SU-DHL-6 (cell line): ENCODE measurements at regions not wholly inside any gene's neighbourhood (a gene's known extent, or its start where the extent isn't known, plus 50 kb on each side); places are given as distances from the start of the nearest gene placed in this dataset.

Experiments used
- H2AFZ ChIP-seq: fragments of 200-600 bp; sonication (generic); 2 replicates; pipeline ENCODE4 v1.6.1; 2014; ENCODE audit warnings: low read depth, mild to moderate bottlenecking, moderate library complexity, mixed read lengths, antibody characterized with exemption, low read length; ENCODE audit not compliant: severe bottlenecking
- H3F3A ChIP-seq: fragments of 200-600 bp; shearing (Covaris generic); 2 replicates; pipeline ENCODE4 v1.6.0; 2016; ENCODE audit warnings: antibody characterized with exemption, mild to moderate bottlenecking; ENCODE audit not compliant: insufficient read depth
- H3K27ac ChIP-seq: fragments of 200-600 bp; sonication (generic); 2 replicates; pipeline ENCODE4 v1.5.1; 2016; ENCODE audit warnings: low read depth, mild to moderate bottlenecking, low read length, moderate library complexity, mixed read lengths
- H3K27me3 ChIP-seq: fragments of 200-600 bp; sonication (generic), shearing (Covaris generic); 2 replicates; pipeline ENCODE4 v1.6.0; 2014; ENCODE audit warnings: mild to moderate bottlenecking, low read length
- H3K36me3 ChIP-seq: fragments of 200-600 bp; sonication (generic); 2 replicates; pipeline ENCODE4 v1.6.1; 2014; ENCODE audit warnings: mild to moderate bottlenecking, low read length, mixed read lengths
- H3K4me2 ChIP-seq: fragments of 300-600, 200-600 bp; shearing (Covaris generic), sonication (generic); 2 replicates; pipeline ENCODE4 v1.6.0; 2014; ENCODE audit warnings: low read length, low read depth, mild to moderate bottlenecking; ENCODE audit not compliant: poor library complexity, severe bottlenecking
- H3K4me3 ChIP-seq: fragments of 200-600 bp; sonication (generic); 2 replicates; pipeline ENCODE4 v1.5.1; 2014; ENCODE audit warnings: antibody characterized with exemption, low read length, mild to moderate bottlenecking, mixed read lengths; ENCODE audit not compliant: insufficient read depth, poor library complexity, severe bottlenecking
- H3K79me2 ChIP-seq: fragments of 200-600 bp; sonication (generic); 2 replicates; pipeline ENCODE4 v1.6.1; 2014; ENCODE audit warnings: mild to moderate bottlenecking, low read length, moderate library complexity; ENCODE audit not compliant: insufficient read depth
- H3K9ac ChIP-seq: fragments of 200-600 bp; sonication (generic); 2 replicates; pipeline ENCODE4 v1.7.0; 2014; ENCODE audit warnings: mild to moderate bottlenecking, low read length
- H3K9me2 ChIP-seq: fragments of 200-600 bp; sonication (generic); replicated peaks from 2 replicates; pipeline ENCODE4 v1.6.1; 2014; ENCODE audit warnings: low read length; ENCODE audit not compliant: insufficient read depth
- H3K9me3 ChIP-seq: fragments of 200-600 bp; sonication (generic); 2 replicates; pipeline ENCODE4 v1.6.1; 2014; ENCODE audit warnings: low read length, mixed read lengths; ENCODE audit not compliant: insufficient read depth
- H4K20me1 ChIP-seq: fragments of 200-600 bp; sonication (generic); 2 replicates; pipeline ENCODE4 v1.6.1; 2014; ENCODE audit warnings: low read depth, mild to moderate bottlenecking, antibody characterized with exemption, low read length, moderate library complexity, mixed read lengths
- CTCF ChIP-seq: fragments of 200-600 bp; sonication (generic); IDR thresholded peaks from one replicate; pipeline ENCODE4 v1.5.1; 2017; ENCODE audit warnings: antibody characterized with exemption, mild to moderate bottlenecking, low read length, moderate library complexity; ENCODE audit not compliant: insufficient read depth, poor library complexity, severe bottlenecking
- EZH2phosphoT487 ChIP-seq: fragments of 200-600 bp; sonication (generic), shearing (Covaris generic); conservative IDR thresholded peaks from 2 replicates; pipeline ENCODE4 v1.6.1; 2018; ENCODE audit warnings: mild to moderate bottlenecking, antibody characterized with exemption, low read length, moderate library complexity, mixed read lengths

- no peak for TF ChIP-seq CTCF
- no peak for TF ChIP-seq EZH2phosphoT487
- Histone ChIP-seq H3K36me3 (no peaks in the 10 kb centered on the region), H4K20me1 (no peaks in the 10 kb centered on the region), H3F3A (no peaks in the 10 kb centered on the region), H3K27ac (no peak overlapping the region), H3K79me2 (no peaks in the 10 kb centered on the region), H3K4me2 (no peak overlapping the region), H3K9ac (no peak overlapping the region), H3K9me2 (no peaks in the 10 kb centered on the region), H2AFZ (no peak overlapping the region), H3K27me3 (no peaks in the 10 kb centered on the region), H3K4me3 (no peak overlapping the region), H3K9me3 (no peaks in the 10 kb centered on the region)
These were observed 76.3 kb upstream of the CACNA1E start for GRCh38 chr1:181406989-181407388.

- Histone ChIP-seq H3K9me2 (no peaks in the 10 kb centered on the region), H3K79me2 (no peaks in the 10 kb centered on the region), H3F3A (no peaks in the 10 kb centered on the region), H4K20me1 (no peaks in the 10 kb centered on the region), H3K27ac (no peak overlapping the region), H3K4me3 (no peak overlapping the region), H3K9ac (no peak overlapping the region), H3K36me3 (no peaks in the 10 kb centered on the region), H3K27me3 (no peaks in the 10 kb centered on the region), H3K9me3 (no peaks in the 10 kb centered on the region), H2AFZ (no peak overlapping the region), H3K4me2 (no peak overlapping the region)
- TF ChIP-seq EZH2phosphoT487 (no peak), CTCF (no peak)
These were observed 73.3 kb upstream of the CACNA1E start for GRCh38 chr1:181409981-181410380.

GRCh38 chr1:181412746-181413145 is 70.6 kb upstream of the CACNA1E start:
- Histone ChIP-seq H2AFZ (no peak overlapping the region), H3K9ac (no peak overlapping the region), H3K27ac (no peak overlapping the region), H3K36me3 (no peaks in the 10 kb centered on the region), H3K27me3 (no peaks in the 10 kb centered on the region), H4K20me1 (no peaks in the 10 kb centered on the region), H3K9me3 (no peaks in the 10 kb centered on the region), H3K79me2 (no peaks in the 10 kb centered on the region), H3K4me3 (no peak overlapping the region), H3K9me2 (no peaks in the 10 kb centered on the region), H3F3A (no peaks in the 10 kb centered on the region), H3K4me2 (no peak overlapping the region)
- no peak for TF ChIP-seq EZH2phosphoT487
- TF ChIP-seq CTCF: no peak
